MG63 (cell line): ENCODE measurements at regions not wholly inside any gene's neighbourhood (a gene's known extent, or its start where the extent isn't known, plus 50 kb on each side); places are given as distances from the start of the nearest gene placed in this dataset.
"Not testable (repeated sequence)": the region's sequence is repeated elsewhere in the genome, so short reads cannot be mapped to it uniquely, and the experiment has no call there.

Experiments used
- DNase-seq: peaks from one replicate; pipeline ENCODE4 v3.0.0-alpha.2; 2020
- H3K27me3 ChIP-seq: fragments of 250-450 bp; sonication (Bioruptor Pico); 2 replicates; pipeline ENCODE4 v1.5.1; 2020; ENCODE audit warnings: mild to moderate bottlenecking, moderate library complexity
- H3K36me3 ChIP-seq: fragments of 250-450 bp; sonication (Bioruptor Pico); 2 replicates; pipeline ENCODE4 v1.5.1; 2020; ENCODE audit warnings: mild to moderate bottlenecking, moderate library complexity
- H3K4me3 ChIP-seq: fragments of 250-450 bp; sonication (Bioruptor Pico); 2 replicates; pipeline ENCODE4 v1.5.1; 2020; ENCODE audit warnings: mild to moderate bottlenecking, moderate library complexity
- H3K9me3 ChIP-seq: fragments of 250-450 bp; sonication (Bioruptor Pico); 2 replicates; pipeline ENCODE4 v1.5.1; 2020; ENCODE audit warnings: mild to moderate bottlenecking, moderate library complexity

DNA sequence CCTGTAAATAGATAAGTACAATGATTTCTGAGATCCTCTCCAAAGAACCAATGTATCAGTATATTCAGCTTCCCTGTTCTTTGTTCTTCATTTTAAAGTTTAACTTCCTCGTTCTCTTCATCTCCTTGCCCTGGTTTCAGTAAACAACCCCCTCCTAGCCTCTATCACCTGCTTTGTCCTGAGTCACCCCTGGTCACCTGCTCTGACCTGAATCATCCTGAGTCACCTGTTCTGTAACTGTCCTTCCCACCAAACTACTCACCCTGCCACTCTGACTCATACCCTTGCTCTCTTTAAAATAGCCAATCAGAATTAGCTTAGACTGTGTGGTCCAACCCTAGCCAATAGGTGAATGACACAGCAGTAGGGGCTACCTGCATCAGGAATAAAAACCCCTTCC lies 313.0 kb upstream of the LRRC3B start:
- not testable (repeated sequence) for DNase-seq, H3K36me3 ChIP-seq, H3K9me3 ChIP-seq, H3K27me3 ChIP-seq, H3K4me3 ChIP-seq

DNA sequence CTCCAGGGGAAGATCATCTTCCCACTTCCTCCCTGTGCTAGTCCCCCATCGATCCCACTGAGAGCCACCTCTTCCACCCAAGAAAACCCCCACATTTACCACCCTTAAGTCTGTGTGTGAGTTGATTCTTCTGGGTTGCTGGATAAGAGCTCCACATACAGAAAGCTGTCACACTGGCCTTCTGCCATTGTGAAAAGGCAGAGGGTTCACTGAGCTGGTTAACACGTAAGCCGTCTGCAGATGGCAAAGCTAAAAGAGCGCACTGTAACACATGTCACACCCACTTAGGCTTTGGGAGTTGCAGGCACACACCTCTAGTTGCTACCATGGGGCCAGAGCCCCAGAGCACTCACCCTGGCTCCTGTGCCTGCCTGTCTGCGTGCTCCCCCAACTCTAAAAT lies 309.8 kb upstream of the LRRC3B start:
- H3K4me3 ChIP-seq = no peak overlapping the region
- no peaks in the 10 kb centered on the region for H3K9me3 ChIP-seq
- no peaks in the 10 kb centered on the region for H3K27me3 ChIP-seq
- no peak for DNase-seq
- H3K36me3 ChIP-seq = no peaks in the 10 kb centered on the region

DNA sequence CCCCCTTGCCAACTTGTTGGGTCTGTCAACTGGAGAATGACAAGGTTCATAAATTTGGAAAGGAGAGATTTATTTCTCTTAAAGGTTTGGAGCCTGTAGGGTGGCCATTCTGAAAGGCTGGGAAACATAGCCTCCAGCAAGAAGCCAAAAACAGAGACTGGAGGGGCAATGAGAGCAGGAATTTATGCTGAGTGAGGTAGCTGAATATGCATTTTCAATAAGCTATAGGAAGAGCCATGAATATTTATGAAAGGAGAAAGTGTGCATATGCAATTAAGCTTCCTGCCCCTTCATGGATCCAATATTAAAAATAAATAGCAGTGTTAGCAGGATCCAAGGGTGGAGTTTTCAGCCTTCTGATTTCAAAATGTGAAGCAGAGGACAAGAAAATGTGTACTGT lies 306.1 kb upstream of the LRRC3B start:
- Histone ChIP-seq H3K27me3 (no peaks in the 10 kb centered on the region), H3K4me3 (no peak overlapping the region), H3K36me3 (no peaks in the 10 kb centered on the region), H3K9me3 (no peaks in the 10 kb centered on the region)
- no peak for DNase-seq

DNA sequence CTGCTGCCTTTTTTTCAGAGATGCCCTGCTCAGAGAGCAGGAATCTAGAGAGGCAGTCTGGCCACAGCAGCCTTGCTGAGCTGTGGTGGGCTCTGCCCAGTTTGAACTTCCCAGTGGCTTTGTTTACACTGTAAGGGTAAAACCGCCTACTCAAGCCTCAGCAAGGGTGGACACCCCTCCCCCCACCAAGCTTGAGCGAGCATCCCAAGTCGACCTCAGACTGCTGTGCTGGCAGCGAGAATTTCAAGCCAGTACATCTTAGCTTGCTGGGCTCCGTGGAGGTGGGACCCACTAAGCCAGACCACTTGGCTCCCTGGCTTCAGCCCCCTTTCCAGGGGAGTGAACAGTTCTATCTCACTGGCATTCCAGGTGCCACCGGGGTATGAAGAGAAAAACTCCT lies 298.8 kb upstream of the LRRC3B start:
- H3K27me3 ChIP-seq, H3K36me3 ChIP-seq, H3K9me3 ChIP-seq, H3K4me3 ChIP-seq, DNase-seq: not testable (repeated sequence)

DNA sequence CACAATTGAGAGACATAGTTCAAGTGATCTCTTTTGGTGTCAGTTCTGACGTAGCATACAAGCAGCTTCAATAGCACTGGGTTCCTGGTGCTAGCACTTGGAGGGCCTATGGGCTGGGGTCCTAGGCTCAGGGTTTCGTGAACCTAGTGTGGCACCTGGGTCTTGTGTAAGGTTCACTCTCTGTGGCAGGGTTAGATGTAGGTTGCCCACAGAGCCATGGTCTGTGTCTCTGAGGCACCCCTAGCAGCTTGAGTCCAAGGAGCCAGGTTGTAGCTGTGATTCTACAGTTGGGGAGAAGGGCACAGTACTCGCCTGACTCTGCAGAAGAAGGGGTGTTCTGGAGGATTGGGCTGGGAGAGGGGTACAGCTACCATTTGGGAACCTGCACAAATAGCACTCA lies 282.6 kb upstream of the LRRC3B start:
- H3K4me3 ChIP-seq = no peak overlapping the region
- H3K27me3 ChIP-seq = no peaks in the 10 kb centered on the region
- H3K36me3 ChIP-seq = no peaks in the 10 kb centered on the region
- no peak for DNase-seq
- no peaks in the 10 kb centered on the region for H3K9me3 ChIP-seq

DNA sequence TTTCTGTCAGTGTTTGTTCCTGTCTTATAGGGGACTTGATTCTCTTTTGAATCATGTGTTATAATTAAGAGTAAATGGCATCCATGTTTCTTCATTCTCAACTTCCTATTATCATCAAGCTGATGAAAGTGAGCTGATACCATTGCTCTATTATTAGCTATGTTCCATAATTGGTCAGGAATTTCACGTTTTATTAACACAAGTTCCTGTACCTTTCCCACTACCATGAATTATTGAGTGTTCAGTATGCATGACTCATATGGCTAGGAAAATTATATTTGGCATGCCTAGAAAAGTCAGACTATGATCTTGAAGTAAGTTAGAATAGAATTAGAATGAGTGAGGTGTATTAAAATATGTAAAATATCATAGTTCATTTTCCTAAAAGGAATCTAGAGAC lies 278.9 kb upstream of the LRRC3B start:
- Histone ChIP-seq H3K27me3 (no peaks in the 10 kb centered on the region), H3K36me3 (no peaks in the 10 kb centered on the region), H3K9me3 (no peaks in the 10 kb centered on the region), H3K4me3 (no peak overlapping the region)
- DNase-seq = no peak

DNA sequence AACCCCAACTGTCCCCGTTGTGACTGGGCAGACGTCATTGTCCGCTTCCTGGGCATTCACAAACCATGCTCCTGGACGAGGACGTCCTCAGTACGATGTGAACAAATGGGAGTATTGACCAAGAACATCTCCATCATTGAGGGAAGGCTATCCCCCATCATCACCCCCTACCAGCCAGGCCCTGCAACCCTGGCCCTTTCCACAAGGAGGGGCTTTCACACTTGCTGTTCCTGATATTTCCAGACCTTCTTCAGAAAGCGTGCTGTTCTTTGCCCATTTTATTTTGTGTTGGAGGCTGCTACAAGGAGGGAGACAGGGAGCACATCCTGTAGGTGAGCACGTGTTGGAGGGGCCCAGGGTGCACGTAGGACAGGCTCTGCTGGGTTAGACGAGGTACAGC lies 277.0 kb upstream of the LRRC3B start:
- H3K36me3 ChIP-seq = no peaks in the 10 kb centered on the region
- no peak overlapping the region for H3K4me3 ChIP-seq
- H3K27me3 ChIP-seq = no peaks in the 10 kb centered on the region
- no peak for DNase-seq
- H3K9me3 ChIP-seq = no peaks in the 10 kb centered on the region

DNA sequence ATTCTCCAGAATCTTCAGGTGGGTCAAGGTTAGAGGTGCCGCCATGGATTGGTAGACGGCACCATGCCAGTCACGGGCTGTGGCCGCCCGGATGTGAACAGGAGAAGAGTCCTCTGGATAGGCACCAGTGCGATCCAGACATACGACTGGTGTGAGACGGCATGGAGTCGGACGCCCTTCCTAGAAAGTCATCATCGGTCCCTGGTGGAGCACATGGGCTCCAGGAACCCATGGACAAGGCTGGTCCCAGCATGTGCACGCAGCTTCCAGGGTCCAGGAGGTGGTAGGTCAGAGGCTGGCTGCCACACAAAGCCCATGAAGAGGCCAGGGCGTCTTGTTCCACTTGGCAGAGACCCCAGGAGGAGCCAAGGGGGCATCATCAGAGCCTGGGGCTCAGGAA lies 276.1 kb upstream of the LRRC3B start:
- no peak for DNase-seq
- H3K9me3 ChIP-seq = no peaks in the 10 kb centered on the region
- H3K4me3 ChIP-seq = no peak overlapping the region
- no peaks in the 10 kb centered on the region for H3K36me3 ChIP-seq
- H3K27me3 ChIP-seq = no peaks in the 10 kb centered on the region

DNA sequence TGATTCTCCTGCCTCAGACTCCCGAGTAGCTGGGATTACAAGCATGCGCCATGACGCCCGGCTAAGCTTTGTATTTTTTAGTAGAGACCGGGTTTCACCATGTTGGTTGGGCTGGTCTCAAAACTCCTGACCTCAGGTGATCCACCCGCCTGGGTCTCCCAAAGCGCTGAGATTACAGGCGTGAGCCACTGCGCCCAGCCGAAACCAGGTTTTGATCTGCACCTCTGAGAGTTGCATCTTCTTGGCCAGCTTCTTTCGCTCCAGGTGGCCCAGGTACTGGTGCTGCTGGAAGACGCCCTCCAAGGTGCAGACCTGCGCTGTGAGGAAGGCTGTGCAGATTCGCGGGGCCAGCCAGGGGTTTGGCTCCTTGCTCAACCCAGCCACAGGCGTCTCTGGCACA lies 275.4 kb upstream of the LRRC3B start:
- Histone ChIP-seq H3K4me3 (no peak overlapping the region), H3K27me3 (no peaks in the 10 kb centered on the region), H3K36me3 (no peaks in the 10 kb centered on the region), H3K9me3 (no peaks in the 10 kb centered on the region)
- DNase-seq = no peak

DNA sequence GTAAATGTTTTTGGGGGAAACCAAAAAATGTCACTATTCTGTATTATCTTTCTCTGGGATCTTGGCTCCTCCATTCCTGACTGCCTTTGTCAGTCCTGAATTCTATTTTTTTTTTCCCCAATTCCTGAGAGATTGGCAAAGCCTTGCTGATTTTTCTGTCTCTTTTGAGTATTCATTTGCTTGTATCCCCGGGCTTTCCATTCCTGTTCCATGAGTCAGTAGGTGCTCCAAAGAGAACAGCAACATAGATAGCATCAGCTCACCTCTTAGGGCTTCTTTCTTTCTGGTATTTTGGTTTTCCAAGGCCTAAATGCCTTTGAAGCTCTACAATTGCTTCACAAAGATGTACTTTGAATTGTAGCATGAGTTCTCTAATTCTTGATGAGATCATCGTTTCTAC lies 271.7 kb upstream of the LRRC3B start:
- Histone ChIP-seq H3K27me3 (no peaks in the 10 kb centered on the region), H3K36me3 (no peaks in the 10 kb centered on the region), H3K4me3 (no peak overlapping the region), H3K9me3 (no peaks in the 10 kb centered on the region)
- DNase-seq = no peak

DNA sequence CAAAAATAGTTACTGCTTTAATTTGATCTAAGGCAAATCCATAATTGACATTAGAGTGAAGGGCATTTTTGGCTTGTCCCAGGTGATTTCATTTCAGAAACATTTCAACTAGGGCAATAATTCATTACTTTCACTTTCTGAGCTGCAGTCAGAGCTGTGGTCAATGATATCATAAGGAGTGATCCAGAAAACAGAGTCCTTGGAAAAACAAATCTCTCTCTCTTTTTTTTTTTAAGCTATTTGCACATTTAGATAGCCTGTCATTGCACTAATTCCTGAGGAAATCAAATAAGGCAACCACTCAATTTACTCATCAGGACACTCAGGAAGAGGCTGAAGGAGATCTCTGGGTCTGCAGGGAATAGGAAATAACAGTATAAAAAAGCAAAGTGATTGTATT lies 269.5 kb upstream of the LRRC3B start:
- Histone ChIP-seq H3K36me3 (no peaks in the 10 kb centered on the region), H3K4me3 (no peak overlapping the region), H3K9me3 (no peaks in the 10 kb centered on the region), H3K27me3 (no peaks in the 10 kb centered on the region)
- DNase-seq = no peak

DNA sequence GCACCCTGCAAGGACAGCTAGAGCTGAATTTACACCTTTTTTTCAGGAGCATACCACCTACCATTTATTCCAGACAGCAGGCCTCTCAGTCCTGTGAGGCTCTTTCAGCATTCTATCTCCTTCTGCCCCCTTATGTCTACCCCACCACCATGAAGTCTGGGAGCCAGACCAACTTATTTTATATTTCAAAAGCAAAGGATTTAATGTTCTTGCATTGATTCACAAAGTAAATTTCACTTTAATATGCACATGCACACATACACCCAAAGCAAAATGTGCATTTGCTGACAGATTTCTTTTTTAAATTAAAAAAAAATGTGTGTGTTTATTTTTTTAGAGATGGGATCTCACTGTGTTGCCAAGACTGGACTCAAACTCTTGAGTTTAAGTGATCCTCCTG lies 264.2 kb upstream of the LRRC3B start:
- H3K9me3 ChIP-seq = no peaks in the 10 kb centered on the region
- H3K36me3 ChIP-seq = no peaks in the 10 kb centered on the region
- H3K4me3 ChIP-seq = no peak overlapping the region
- no peaks in the 10 kb centered on the region for H3K27me3 ChIP-seq
- no peak for DNase-seq

DNA sequence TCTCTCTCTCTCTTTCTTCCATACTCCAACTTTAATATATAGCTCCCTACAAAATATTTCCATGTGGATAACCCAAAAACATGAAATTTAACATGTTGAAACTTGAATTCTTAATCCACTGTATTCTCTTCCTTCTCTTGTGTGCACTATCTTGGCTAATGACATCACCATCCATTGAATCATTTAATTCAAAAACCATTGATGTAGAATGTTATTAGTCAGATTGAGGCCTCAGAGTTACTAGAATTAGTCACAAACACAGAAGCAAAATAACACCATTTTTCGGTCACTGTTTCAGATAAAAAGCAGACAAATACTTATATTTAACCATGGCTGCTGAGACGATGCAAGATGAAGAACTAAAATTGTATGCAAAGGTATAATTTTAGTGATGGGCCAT lies 256.9 kb upstream of the LRRC3B start:
- Histone ChIP-seq H3K36me3 (no peaks in the 10 kb centered on the region), H3K9me3 (no peaks in the 10 kb centered on the region), H3K4me3 (no peak overlapping the region), H3K27me3 (no peaks in the 10 kb centered on the region)
- DNase-seq = no peak

DNA sequence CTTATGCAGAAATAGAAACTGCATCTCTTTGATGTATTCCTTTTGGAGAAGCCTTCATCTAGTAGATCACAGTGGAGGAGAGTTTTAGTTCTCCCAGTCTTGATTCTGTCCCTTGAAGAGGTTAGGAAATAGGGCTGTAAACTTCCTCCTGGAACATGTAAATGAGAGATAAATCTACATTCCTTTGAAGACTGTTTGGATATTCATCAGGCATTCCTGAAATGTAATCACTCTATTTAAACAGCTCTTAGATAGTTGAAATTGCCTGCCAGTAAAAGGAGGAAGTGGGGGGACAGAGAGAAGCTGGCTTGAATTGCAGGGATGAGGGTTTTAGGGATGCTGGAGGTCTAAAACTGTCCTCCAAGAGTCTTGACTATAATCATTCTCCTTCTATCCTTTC lies 254.3 kb upstream of the LRRC3B start:
- no peaks in the 10 kb centered on the region for H3K36me3 ChIP-seq
- no peaks in the 10 kb centered on the region for H3K9me3 ChIP-seq
- H3K4me3 ChIP-seq = no peak overlapping the region
- DNase-seq = no peak
- no peaks in the 10 kb centered on the region for H3K27me3 ChIP-seq

DNA sequence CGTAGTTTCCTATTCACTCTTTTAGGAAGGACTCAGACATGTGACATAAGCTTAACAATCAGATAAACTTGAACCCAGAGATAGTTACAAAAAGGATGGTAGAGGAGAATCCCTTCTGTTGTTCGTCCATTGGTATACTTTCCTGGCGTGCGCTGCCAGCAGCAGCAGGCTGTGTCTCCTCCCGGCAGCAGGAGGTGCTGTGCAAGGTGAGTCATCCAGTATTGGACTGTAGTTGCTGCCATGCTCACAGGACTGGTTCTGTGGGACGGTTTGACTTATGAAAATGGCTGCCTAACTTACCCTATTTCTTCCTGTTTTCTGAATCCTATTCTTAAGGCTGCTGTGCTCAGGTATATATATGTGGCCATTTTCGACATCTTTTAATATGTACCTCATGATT lies 253.4 kb upstream of the LRRC3B start:
- Histone ChIP-seq H3K4me3 (no peak overlapping the region), H3K36me3 (no peaks in the 10 kb centered on the region), H3K27me3 (no peaks in the 10 kb centered on the region), H3K9me3 (no peaks in the 10 kb centered on the region)
- peak; percentile 2 for DNase-seq

DNA sequence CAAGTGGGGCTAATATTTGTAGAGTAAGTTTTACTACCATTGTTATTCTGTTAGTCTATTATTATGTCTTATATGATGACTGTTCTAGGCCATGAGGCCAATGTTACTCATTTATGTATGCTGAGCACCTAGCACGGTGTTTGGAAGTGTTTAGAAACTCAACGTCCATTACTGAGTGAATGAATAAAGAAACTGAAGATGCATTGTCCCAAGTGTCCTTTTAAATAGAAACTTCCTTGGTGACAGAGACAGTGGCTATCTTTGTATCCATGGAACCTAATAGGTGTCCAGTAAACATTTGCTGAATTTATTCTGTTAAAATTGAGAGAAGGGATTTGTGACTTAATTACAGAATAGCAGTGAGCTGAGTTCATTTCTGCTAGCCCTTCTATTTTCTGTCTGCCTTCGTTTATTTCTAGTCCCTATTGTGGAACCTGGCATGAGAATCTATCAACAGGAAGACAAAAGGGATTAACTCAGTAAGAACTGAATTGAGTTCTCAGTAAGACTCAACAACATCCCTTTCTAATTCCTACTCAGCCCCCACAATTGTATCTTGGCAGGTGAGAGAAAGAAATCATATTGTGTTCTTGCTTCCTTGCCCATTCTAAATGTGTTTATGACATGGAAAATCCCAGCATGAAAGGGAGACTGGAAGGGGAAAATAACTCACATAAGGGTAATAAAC lies 246.6 kb upstream of the LRRC3B start:
- Histone ChIP-seq H3K36me3 (no peaks in the 10 kb centered on the region), H3K27me3 (no peaks in the 10 kb centered on the region), H3K9me3 (no peaks in the 10 kb centered on the region), H3K4me3 (no peak overlapping the region)
- DNase-seq = no peak

DNA sequence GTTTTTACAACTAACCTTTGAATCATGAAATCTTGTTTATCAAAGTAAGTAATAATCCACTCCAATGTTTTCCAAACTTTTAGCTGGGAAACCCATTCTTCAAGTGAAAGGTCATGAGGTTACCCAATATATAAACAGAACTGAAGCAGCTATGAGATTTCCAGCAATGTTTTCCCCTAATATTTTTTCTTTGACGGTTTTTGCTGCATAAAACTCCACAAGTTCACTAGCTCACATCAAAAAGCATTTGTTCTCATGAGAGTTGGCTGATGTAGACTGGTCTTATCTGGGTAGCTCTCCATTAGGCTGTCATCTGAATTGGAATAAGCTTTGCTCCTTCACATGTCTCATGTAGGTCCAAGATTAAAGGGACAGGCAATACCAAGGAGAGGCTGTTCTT lies 241.2 kb upstream of the LRRC3B start:
- Histone ChIP-seq H3K4me3 (no peak overlapping the region), H3K36me3 (no peaks in the 10 kb centered on the region), H3K27me3 (no peaks in the 10 kb centered on the region), H3K9me3 (no peaks in the 10 kb centered on the region)
- no peak for DNase-seq

DNA sequence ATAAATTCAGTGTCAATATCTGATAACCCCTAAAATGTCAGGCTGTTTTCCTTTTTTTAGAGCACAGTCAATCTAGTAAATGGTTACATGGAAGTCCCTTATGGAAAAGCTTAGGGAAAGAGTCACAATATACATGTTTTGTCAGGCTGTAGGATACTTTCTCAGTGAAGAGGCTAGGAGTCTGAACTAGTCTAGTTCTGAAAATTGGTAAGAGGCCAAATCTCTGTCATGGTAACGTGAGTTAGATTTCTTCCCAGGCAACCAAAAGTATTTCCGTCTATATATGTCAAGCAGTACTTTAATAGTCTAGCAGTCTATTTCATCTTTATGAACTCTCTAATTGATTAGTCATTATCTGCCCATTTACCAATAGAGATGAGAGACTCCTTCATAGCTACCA lies 215.9 kb upstream of the LRRC3B start:
- no peak for DNase-seq
- Histone ChIP-seq H3K36me3 (no peaks in the 10 kb centered on the region), H3K27me3 (no peaks in the 10 kb centered on the region), H3K9me3 (no peaks in the 10 kb centered on the region), H3K4me3 (no peak overlapping the region)

DNA sequence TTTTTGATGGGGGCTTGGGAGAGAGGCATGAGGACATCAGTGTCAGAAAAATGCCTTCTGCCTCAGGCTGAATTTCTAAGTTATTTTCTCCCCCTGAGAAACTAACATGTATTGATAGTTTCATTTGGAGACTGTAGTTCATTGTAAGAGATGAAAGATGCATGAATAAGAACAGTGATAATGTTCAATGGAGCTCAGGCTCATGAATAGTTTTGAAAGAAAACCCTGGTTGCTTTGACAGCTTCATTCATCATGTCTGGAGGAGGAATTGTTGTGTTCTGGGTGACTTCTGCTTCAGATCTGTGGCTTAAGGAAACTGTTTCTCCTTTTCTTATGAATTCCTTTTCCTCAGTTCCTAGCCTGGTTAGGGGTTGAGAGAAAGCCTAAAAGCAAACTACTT lies 204.0 kb upstream of the LRRC3B start:
- Histone ChIP-seq H3K27me3 (no peaks in the 10 kb centered on the region), H3K9me3 (no peaks in the 10 kb centered on the region), H3K36me3 (no peaks in the 10 kb centered on the region), H3K4me3 (no peak overlapping the region)
- no peak for DNase-seq
